GM21526 (cell line): ENCODE measurements at regions not wholly inside any gene's neighbourhood (a gene's known extent, or its start where the extent isn't known, plus 50 kb on each side); places are given as distances from the start of the nearest gene placed in this dataset.

Experiments used
- ATAC-seq: cut with Tn5 transposase; IDR thresholded peaks from one replicate; pipeline ENCODE4 v1.9.1; 2021; ENCODE audit warnings: moderate library complexity; ENCODE audit not compliant: unreplicated experiment, low FRiP score

GRCh38 chr16:64426131-64426666 is 695.7 kb downstream of the CDH11 start:
- ATAC-seq, result no peak

DNA sequence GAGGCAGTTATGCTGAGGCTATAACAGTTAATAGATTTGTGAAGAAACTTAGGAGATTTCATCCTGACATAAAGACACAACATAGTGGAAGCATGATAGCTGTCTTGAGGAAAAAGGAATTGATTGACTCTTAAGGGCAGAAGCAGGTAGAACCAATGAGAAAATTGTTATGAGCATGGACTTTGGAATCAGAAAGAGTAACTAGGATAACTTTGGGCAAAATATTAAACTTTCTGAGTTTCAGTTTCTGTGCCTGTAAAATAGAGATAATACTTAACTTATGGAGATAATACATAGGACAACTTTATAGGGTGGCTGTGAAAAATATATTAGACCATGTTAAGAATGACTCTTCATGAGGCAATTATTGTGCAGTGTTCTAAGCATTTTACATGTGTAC is 696.5 kb downstream of the CDH11 start:
- no peak for ATAC-seq

- no peak for ATAC-seq
Measured at GRCh38 chr16:64422259-64422658, 699.6 kb downstream of the CDH11 start.

GRCh38 chr16:64421515-64421914 is 700.3 kb downstream of the CDH11 start:
- no peak for ATAC-seq

- ATAC-seq, result no peak
Measured at GRCh38 chr16:64419832-64420231, 702.0 kb downstream of the CDH11 start.

- ATAC-seq, result no peak
Measured at GRCh38 chr16:64417711-64418227, 704.1 kb downstream of the CDH11 start.

DNA sequence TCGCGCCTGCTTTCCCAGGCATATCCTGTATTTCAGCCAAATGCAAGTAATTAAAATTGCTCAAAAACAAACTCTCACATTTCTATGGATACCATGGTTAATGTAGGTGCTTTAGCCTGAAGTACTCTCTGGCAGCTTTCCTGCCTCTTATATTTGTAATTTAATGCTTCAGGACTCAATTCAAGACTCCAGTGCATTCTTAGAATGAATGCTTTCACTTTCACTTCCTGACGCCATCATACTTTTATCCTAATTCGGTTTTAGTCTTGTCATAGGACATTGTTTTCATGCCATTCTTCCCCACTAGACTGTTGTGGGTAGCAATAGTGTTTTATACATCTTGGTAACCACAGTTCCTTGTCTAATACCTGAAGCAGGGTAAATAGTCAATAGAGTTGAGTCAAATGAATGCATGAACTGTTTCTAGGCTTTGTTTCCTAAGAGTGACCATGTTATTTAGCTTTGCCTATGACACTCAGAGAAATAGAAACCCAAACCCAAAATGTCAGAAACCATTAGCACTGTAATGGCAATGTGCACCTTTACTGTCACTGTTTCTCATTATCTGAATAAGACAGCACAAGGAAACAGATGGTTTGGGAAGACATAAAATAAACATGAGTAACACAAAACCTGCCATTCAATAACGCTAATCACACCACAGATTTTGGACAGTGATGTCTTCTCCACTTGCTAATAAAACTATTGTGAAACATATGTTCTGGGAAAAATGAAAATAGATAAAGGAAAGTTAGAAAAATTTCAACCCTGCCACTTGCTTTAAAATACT is 705.5 kb downstream of the CDH11 start:
- ATAC-seq, result no peak

DNA sequence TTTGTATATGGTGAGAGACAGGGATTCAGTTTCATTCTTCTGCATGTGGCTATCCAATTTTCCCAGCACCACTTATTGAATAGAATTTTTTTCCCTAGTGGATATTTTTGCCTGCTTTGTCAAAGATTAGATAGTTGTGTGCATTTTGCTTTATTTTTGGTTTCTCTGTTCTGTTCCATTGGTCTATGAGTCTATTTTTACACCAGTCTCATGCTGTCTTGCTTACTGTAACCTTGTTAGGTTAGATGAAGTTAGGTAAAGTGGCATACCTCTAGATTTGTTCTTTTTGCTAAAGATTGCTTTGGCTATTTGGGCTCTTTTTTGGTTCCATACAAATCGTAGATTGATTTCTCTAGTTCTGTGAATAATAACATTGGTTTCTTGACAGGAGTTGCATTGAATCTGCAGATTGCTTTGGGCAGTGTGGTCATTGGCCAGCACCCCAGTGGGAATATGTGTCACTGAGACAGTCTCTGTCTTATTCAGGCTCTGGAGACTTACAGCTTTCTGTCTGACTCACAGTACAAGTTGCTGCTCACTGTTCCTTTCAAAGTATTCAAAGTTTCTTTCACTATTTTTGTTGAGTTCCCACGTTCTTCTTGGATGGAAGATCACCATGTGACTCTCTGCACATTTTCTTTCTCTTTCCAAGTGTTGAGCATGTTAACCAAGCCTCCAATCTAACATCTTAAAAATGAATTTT is 709.1 kb downstream of the CDH11 start:
- ATAC-seq, result no peak

GRCh38 chr16:64410306-64410705 is 711.6 kb downstream of the CDH11 start:
- ATAC-seq, result no peak

DNA sequence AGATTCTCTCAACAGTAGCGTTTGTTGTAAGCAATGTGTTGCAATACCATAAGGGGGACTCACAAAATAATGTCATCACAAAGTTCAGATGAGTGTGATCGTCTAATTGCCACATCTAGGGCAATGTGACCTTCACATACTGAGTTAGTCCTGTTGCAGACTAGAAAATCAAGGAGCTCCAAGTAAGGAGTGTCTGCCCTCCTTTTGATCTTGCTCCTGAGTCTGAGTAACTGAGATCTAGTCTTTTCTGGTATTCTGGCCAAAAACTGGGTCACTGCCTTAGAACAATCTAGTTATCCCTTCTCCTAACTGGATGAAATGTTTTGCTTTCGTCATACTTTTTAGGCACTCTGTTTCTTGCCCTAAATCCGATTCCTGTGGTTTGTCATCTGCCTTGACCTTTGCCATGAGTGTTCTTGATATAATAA is 712.1 kb downstream of the CDH11 start:
- no peak for ATAC-seq

GRCh38 chr16:64408699-64409098 is 713.2 kb downstream of the CDH11 start:
- no peak for ATAC-seq

- no peak for ATAC-seq
Measured at GRCh38 chr16:64406770-64407181, 715.1 kb downstream of the CDH11 start.

DNA sequence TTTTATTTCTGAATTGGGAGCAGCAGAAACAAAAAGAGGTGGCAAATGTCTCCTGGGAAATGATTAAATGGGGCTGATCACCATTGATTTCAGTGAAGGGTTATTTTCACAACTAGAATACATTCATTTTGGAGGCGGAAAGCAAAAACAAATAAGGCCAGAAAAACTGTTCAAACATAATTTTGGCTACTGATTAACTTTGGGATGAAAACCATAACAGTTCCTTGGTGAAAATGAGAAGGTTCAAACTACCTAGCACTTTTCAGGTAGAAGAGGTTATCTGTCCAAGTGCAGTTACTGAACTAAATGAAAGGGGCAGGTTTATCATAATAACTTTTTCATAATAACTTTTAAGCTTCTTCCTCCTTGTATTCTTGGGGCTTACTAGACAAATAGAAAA is 718.5 kb downstream of the CDH11 start:
- ATAC-seq, result no peak

DNA sequence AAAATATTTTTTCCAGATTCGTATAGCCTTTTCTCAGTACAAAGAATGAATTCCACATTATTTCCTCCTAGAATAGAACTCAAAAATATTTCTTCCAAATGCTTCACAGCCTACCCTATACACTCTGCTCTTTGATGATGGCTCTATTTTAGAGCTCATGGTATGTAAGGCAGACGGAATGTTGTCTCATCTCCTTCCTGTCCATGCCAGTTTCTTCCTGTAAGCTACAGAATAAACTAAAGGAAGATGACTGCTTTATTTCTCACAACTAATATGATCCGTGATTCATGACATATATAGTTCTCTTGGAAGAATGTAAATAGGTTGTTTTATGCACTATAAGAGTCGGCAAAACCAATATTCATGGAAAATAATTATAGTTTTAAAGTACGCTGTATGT is 723.1 kb downstream of the CDH11 start:
- ATAC-seq, result no peak

GRCh38 chr16:64397945-64398508 is 723.8 kb downstream of the CDH11 start:
- no peak for ATAC-seq

GRCh38 chr16:64397042-64397441 is 724.8 kb downstream of the CDH11 start:
- no peak for ATAC-seq

GRCh38 chr16:64394061-64394460 is 727.8 kb downstream of the CDH11 start:
- no peak for ATAC-seq

DNA sequence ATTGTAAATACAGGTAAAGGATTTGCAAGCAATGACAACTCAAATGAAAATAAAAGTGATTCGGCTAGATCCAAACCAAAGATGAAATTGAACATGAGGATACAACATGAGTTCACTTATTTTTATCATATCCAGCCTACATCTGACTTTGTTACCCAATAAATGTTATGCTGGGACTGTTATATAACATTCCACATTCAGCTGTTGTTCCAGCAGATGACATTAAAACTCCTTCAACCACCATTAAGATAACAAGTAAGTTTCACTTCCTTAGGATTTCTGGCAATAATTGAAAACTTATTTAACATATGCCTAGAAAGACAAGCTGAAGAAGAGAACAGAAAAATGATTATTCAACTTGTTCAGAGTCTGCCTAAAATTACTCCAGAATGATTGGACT is 729.4 kb downstream of the CDH11 start:
- ATAC-seq, result no peak

GRCh38 chr16:64391063-64391600 is 730.7 kb downstream of the CDH11 start:
- no peak for ATAC-seq

- no peak for ATAC-seq
Measured at GRCh38 chr16:64390102-64390501, 731.8 kb downstream of the CDH11 start.

GRCh38 chr16:64384636-64385035 is 737.2 kb downstream of the CDH11 start:
- ATAC-seq, result no peak
